A673 (cell line): ENCODE measurements at regions not wholly inside any gene's neighbourhood (a gene's known extent, or its start where the extent isn't known, plus 50 kb on each side); places are given as distances from the start of the nearest gene placed in this dataset.

ENCODE experiments used
- BruUV-seq: library from RNA; stranded (reverse); fragments of 400-500 nt; replicated peaks from 2 replicates; lab custom pipeline; 2021; lab: Mats Ljungman, UMichigan
- CTCF ChIA-PET: fragments of 300-600 bp; sonication (Branson Sonifier 250); formaldehyde crosslinking; loops from one replicate; lab custom pipeline; 2022; ENCODE audit warnings: antibody characterized with exemption; lab: Charles Lee
- POLR2A ChIA-PET: fragments of 300-600 bp; sonication (Branson Sonifier 250); formaldehyde crosslinking; loops from one replicate; lab custom pipeline; 2022; ENCODE audit warnings: antibody characterized with exemption; ENCODE audit not compliant: low non-redundant PET; lab: Charles Lee
- DNase-seq: peaks from one replicate; pipeline ENCODE4 v3.0.0-alpha.2; 2015; ENCODE audit warnings: low spot score
- H3K27ac ChIP-seq: fragments of 200-600 bp; sonication (generic); 2 replicates; pipeline ENCODE4 v1.5.1; 2016; ENCODE audit warnings: mixed run types, low read depth, mild to moderate bottlenecking, mixed read lengths, antibody characterized with exemption, low read length; ENCODE audit not compliant: poor library complexity, severe bottlenecking
- H3K27me3 ChIP-seq: fragments of 200-600 bp; sonication (generic); replicated peaks from 2 replicates; pipeline ENCODE4 v1.6.1; 2017; ENCODE audit warnings: mixed run types, low read depth, mild to moderate bottlenecking, mixed read lengths, antibody characterized with exemption, low read length; ENCODE audit not compliant: insufficient read depth, poor library complexity
- H3K36me3 ChIP-seq: fragments of 200-600 bp; sonication (generic); 2 replicates; pipeline ENCODE4 v1.6.1; 2016; ENCODE audit warnings: mixed run types, mild to moderate bottlenecking, mixed read lengths, antibody characterized with exemption, low read length; ENCODE audit not compliant: insufficient read depth, poor library complexity, severe bottlenecking
- H3K4me1 ChIP-seq: fragments of 200-600 bp; sonication (generic); 2 replicates; pipeline ENCODE4 v1.6.1; 2017; ENCODE audit warnings: mixed run types, mild to moderate bottlenecking, mixed read lengths, antibody characterized with exemption, low read length; ENCODE audit not compliant: insufficient read depth, poor library complexity, severe bottlenecking
- H3K4me3 ChIP-seq: fragments of 200-600 bp; sonication (generic); 2 replicates; pipeline ENCODE4 v1.5.1; 2016; ENCODE audit warnings: low read depth, mixed run types, mild to moderate bottlenecking, mixed read lengths, low read length; ENCODE audit not compliant: poor library complexity, severe bottlenecking
- H3K9me3 ChIP-seq: fragments of 200-600 bp; sonication (generic); 2 replicates; pipeline ENCODE4 v1.6.1; 2016; ENCODE audit warnings: mixed run types, low read depth, mild to moderate bottlenecking, mixed read lengths, antibody characterized with exemption, low read length; ENCODE audit not compliant: poor library complexity, severe bottlenecking
- CTCF ChIP-seq: fragments of 300-800, 200-600 bp; sonication (generic); conservative IDR thresholded peaks from 2 replicates; pipeline ENCODE4 v1.5.1; 2017; ENCODE audit warnings: low read depth, mild to moderate bottlenecking, antibody characterized with exemption, low read length, moderate library complexity, mixed read lengths
- EZH2 ChIP-seq: fragments of 200-600 bp; sonication (generic); IDR thresholded peaks from 2 replicates; pipeline ENCODE4 v1.6.1; 2017; ENCODE audit warnings: borderline replicate concordance, low read depth, mild to moderate bottlenecking, mixed read lengths, antibody characterized with exemption, low read length; ENCODE audit not compliant: poor library complexity, severe bottlenecking
- intact Hi-C: fragments of 100-400 bp; cut with micrococcal nuclease; formaldehyde crosslinking; loops from one replicate; pipeline ENCODE4 v1.10.0; 2022; ENCODE audit not compliant: unreplicated experiment

GRCh38 chr3:159800434-159801155 is 188.0 kb upstream of the IL12A start:
- intact Hi-C loops: loop anchor here (10.0 kb wide), 1 partner anchor 956 kb away; no protein-coding TSS in a partner anchor
- POLR2A ChIA-PET: no interaction called here

GRCh38 chr3:159802864-159803263 is 185.8 kb upstream of the IL12A start:
- no TSS peak for BruUV-seq
- Histone ChIP-seq H3K4me1 (no peaks in the 10 kb centered on the region), H3K36me3 (no peaks in the 10 kb centered on the region), H3K27me3 (no peaks in the 10 kb centered on the region), H3K27ac (no peak overlapping the region), H3K4me3 (no peak overlapping the region), H3K9me3 (no peaks in the 10 kb centered on the region)
- intact Hi-C loops: loop anchor here (10.0 kb wide), 1 partner anchor 958 kb away; no protein-coding TSS in a partner anchor
- no peak for DNase-seq
- CTCF ChIA-PET: interaction anchor here (0.6 kb wide), 1 partner anchor 538 kb away, joined by 5 read pairs; no protein-coding TSS in a partner anchor
- TF ChIP-seq EZH2 (no peak), CTCF (no peak)
- POLR2A ChIA-PET: no interaction called here

More at GRCh38 chr3:159800434-159801155, 188.0 kb upstream of the IL12A start:
- H3K27ac ChIP-seq: no peak overlapping the region
- no peak overlapping the region for H3K4me3 ChIP-seq
- CTCF ChIA-PET: no interaction called here
- no peaks in the 10 kb centered on the region for H3K9me3 ChIP-seq
- H3K36me3 ChIP-seq: no peaks in the 10 kb centered on the region
- TF ChIP-seq EZH2 (no peak), CTCF (no peak)
- no peaks in the 10 kb centered on the region for H3K27me3 ChIP-seq
- no TSS peak for BruUV-seq
- no peaks in the 10 kb centered on the region for H3K4me1 ChIP-seq
- DNase-seq: no peak

GRCh38 chr3:159803459-159803858 is 185.2 kb upstream of the IL12A start:
- Histone ChIP-seq H3K36me3 (no peaks in the 10 kb centered on the region), H3K4me3 (no peak overlapping the region), H3K9me3 (no peaks in the 10 kb centered on the region), H3K27ac (no peak overlapping the region), H3K4me1 (no peaks in the 10 kb centered on the region), H3K27me3 (no peaks in the 10 kb centered on the region)
- POLR2A ChIA-PET: no interaction called here
- DNase-seq: no peak
- BruUV-seq: no TSS peak
- CTCF ChIA-PET: no interaction called here
- no peak for TF ChIP-seq CTCF
- no peak for TF ChIP-seq EZH2
- intact Hi-C loops: loop anchor here (10.0 kb wide), 1 partner anchor 959 kb away; no protein-coding TSS in a partner anchor
